HCT116 (cell line): ENCODE measurements at regions not wholly inside any gene's neighbourhood (a gene's known extent, or its start where the extent isn't known, plus 50 kb on each side); places are given as distances from the start of the nearest gene placed in this dataset.

ENCODE experiments used
- EGR1 ChIP-seq: IDR thresholded peaks from 2 replicates; pipeline ENCODE4 v1.6.1; 2012; ENCODE audit warnings: low read depth
- EZH2 ChIP-seq: fragments of 200-600 bp; sonication (generic); IDR thresholded peaks from 2 replicates; pipeline ENCODE4 v1.6.1; 2017; ENCODE audit warnings: antibody characterized with exemption, mixed run types
- EZH2phosphoT487 ChIP-seq: fragments of 200-600 bp; IDR thresholded peaks from 2 replicates; pipeline ENCODE4 v1.6.1; 2018; ENCODE audit warnings: antibody characterized with exemption, borderline replicate concordance
- POLR2A ChIP-seq: IDR thresholded peaks from 2 replicates; pipeline ENCODE4 v1.7.0; 2011; ENCODE audit warnings: borderline replicate concordance; ENCODE audit not compliant: insufficient read depth, insufficient read length; ENCODE audit errors: extremely low read depth
- RAD21 ChIP-seq: IDR thresholded peaks from 2 replicates; pipeline ENCODE4 v1.6.1; 2012; ENCODE audit warnings: low read depth, mild to moderate bottlenecking
- SIN3A ChIP-seq: IDR thresholded peaks from 2 replicates; pipeline ENCODE4 v1.6.1; 2012; ENCODE audit warnings: low read depth
- TCF7L2 ChIP-seq: IDR thresholded peaks from 2 replicates; pipeline ENCODE4 v1.7.0; 2011; ENCODE audit warnings: borderline replicate concordance, inconsistent platforms; ENCODE audit not compliant: insufficient read depth, insufficient read length; ENCODE audit errors: extremely low read depth
- TF ChIP-seq, protein P1 (sequence below): IDR thresholded peaks from 2 replicates; pipeline ENCODE4 v1.6.1; 2012
- TF ChIP-seq, protein P2 (sequence below), 3 experiments: fragments of 200-600 bp in 1 of 3; sonication (generic) in 1 of 3; IDR thresholded peaks in 2 of 3; conservative IDR thresholded peaks in 1 of 3; 2 replicates each; pipeline ENCODE4 v1.5.1; 2012 to 2017; ENCODE audit warnings: low read depth in 2 of 3, low read length in 2 of 3, antibody characterized with exemption in 1 of 3, borderline replicate concordance in 1 of 3, control low read depth in 1 of 3, mild to moderate bottlenecking in 1 of 3, mixed read lengths in 1 of 3, mixed run types in 1 of 3, moderate library complexity in 1 of 3; ENCODE audit not compliant: insufficient read depth in 1 of 3
- TF ChIP-seq, protein P3 (sequence below): IDR thresholded peaks from 2 replicates; pipeline ENCODE4 v1.6.1; 2011; ENCODE audit warnings: mild to moderate bottlenecking, low read length, moderate library complexity; ENCODE audit not compliant: insufficient replicate concordance; ENCODE audit errors: extremely low read depth
- TF ChIP-seq, protein P4 (sequence below): IDR thresholded peaks from 2 replicates; pipeline ENCODE4 v1.6.1; 2012

- TF ChIP-seq, protein P1, sequence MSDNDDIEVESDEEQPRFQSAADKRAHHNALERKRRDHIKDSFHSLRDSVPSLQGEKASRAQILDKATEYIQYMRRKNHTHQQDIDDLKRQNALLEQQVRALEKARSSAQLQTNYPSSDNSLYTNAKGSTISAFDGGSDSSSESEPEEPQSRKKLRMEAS = no peak
- TF ChIP-seq, protein P2, sequence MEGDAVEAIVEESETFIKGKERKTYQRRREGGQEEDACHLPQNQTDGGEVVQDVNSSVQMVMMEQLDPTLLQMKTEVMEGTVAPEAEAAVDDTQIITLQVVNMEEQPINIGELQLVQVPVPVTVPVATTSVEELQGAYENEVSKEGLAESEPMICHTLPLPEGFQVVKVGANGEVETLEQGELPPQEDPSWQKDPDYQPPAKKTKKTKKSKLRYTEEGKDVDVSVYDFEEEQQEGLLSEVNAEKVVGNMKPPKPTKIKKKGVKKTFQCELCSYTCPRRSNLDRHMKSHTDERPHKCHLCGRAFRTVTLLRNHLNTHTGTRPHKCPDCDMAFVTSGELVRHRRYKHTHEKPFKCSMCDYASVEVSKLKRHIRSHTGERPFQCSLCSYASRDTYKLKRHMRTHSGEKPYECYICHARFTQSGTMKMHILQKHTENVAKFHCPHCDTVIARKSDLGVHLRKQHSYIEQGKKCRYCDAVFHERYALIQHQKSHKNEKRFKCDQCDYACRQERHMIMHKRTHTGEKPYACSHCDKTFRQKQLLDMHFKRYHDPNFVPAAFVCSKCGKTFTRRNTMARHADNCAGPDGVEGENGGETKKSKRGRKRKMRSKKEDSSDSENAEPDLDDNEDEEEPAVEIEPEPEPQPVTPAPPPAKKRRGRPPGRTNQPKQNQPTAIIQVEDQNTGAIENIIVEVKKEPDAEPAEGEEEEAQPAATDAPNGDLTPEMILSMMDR (IDR thresholded peaks at IDR 0.05 in 2 of 3, conservative IDR thresholded peaks at IDR 0.05 in 1 of 3; ENCODE audit: borderline replicate concordance in 1 of 3, insufficient read depth in 1 of 3, low read depth in 2 of 3, low read length in 2 of 3) = no peak
- TF ChIP-seq RAD21 (no peak), POLR2A (no peak), EZH2 (no peak), EGR1 (no peak), SIN3A (no peak), TCF7L2 (no peak), EZH2phosphoT487 (no peak)
- TF ChIP-seq, protein P3, sequence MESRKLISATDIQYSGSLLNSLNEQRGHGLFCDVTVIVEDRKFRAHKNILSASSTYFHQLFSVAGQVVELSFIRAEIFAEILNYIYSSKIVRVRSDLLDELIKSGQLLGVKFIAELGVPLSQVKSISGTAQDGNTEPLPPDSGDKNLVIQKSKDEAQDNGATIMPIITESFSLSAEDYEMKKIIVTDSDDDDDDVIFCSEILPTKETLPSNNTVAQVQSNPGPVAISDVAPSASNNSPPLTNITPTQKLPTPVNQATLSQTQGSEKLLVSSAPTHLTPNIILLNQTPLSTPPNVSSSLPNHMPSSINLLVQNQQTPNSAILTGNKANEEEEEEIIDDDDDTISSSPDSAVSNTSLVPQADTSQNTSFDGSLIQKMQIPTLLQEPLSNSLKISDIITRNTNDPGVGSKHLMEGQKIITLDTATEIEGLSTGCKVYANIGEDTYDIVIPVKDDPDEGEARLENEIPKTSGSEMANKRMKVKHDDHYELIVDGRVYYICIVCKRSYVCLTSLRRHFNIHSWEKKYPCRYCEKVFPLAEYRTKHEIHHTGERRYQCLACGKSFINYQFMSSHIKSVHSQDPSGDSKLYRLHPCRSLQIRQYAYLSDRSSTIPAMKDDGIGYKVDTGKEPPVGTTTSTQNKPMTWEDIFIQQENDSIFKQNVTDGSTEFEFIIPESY = no peak
- TF ChIP-seq, protein P4, sequence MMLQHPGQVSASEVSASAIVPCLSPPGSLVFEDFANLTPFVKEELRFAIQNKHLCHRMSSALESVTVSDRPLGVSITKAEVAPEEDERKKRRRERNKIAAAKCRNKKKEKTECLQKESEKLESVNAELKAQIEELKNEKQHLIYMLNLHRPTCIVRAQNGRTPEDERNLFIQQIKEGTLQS = no peak
These were observed 202.8 kb upstream of the HS6ST1 start for GRCh38 chr2:128521482-128521881.
